Liver (tissue), 8 donors: ENCODE measurements at regions not wholly inside any gene's neighbourhood (a gene's known extent, or its start where the extent isn't known, plus 50 kb on each side); places are given as distances from the start of the nearest gene placed in this dataset.

ENCODE experiments used
- DNase-seq: peaks from one replicate; pipeline ENCODE4 v3.0.0-alpha.2; 2017; ENCODE audit warnings: low spot score
- H3K27ac ChIP-seq, 2 donors: one replicate each; pipeline ENCODE4 v1.7.0; 2013; ENCODE audit warnings: inconsistent platforms in 2 of 2, low read length in 2 of 2, control low read depth in 1 of 2, low read depth in 1 of 2, mild to moderate bottlenecking in 1 of 2
- H3K27me3 ChIP-seq, 4 donors: one replicate each; pipeline versions ENCODE4 v1.6.1 to v1.7.0; 2013; ENCODE audit warnings: low read length in 3 of 4, inconsistent platforms in 1 of 4, mild to moderate bottlenecking in 1 of 4, moderate library complexity in 1 of 4; ENCODE audit not compliant: control insufficient read depth in 4 of 4, insufficient read depth in 4 of 4
- H3K36me3 ChIP-seq, 4 donors: one replicate each; pipeline versions ENCODE4 v1.6.1 to v1.7.0; 2013; ENCODE audit warnings: low read length in 3 of 4, mild to moderate bottlenecking in 3 of 4, low read depth in 1 of 4, moderate library complexity in 1 of 4; ENCODE audit not compliant: control insufficient read depth in 4 of 4, insufficient read depth in 3 of 4
- H3K4me1 ChIP-seq, 4 donors: one replicate each; pipeline versions ENCODE4 v1.6.1 to v1.7.0; 2013; ENCODE audit warnings: low read length in 3 of 4, mild to moderate bottlenecking in 3 of 4, moderate library complexity in 1 of 4; ENCODE audit not compliant: control insufficient read depth in 4 of 4, insufficient read depth in 4 of 4
- H3K4me3 ChIP-seq, 3 donors: one replicate each; pipeline versions ENCODE4 v1.6.1 to v1.7.0; 2013; ENCODE audit warnings: low read length in 3 of 3, control low read depth in 1 of 3, low read depth in 1 of 3, mild to moderate bottlenecking in 1 of 3
- H3K9ac ChIP-seq, 2 donors: one replicate each; pipeline ENCODE4 v1.7.0; 2013; ENCODE audit warnings: low read length in 2 of 2, mild to moderate bottlenecking in 2 of 2, moderate library complexity in 2 of 2, control low read depth in 1 of 2, low read depth in 1 of 2
- H3K9me3 ChIP-seq, 4 donors: one replicate each; pipeline versions ENCODE4 v1.6.1 to v1.7.0; 2013; ENCODE audit warnings: low read length in 3 of 4; ENCODE audit not compliant: control insufficient read depth in 4 of 4
- ATF3 ChIP-seq: IDR thresholded peaks from 2 replicates; pipeline ENCODE4 v1.6.1; 2016; ENCODE audit warnings: antibody characterized with exemption
- CTCF ChIP-seq: fragments of 150-350 bp; IDR thresholded peaks from 2 replicates; pipeline ENCODE4 v1.5.1; 2017; ENCODE audit warnings: improper control_type of control experiment, low read depth, low read length; ENCODE audit not compliant: missing input control
- EGR1 ChIP-seq, 2 donors: IDR thresholded peaks; 2 replicates each; pipeline ENCODE4 v1.6.1; 2016 to 2018; ENCODE audit warnings: antibody characterized with exemption in 2 of 2, low read depth in 2 of 2
- FOXA1 ChIP-seq: IDR thresholded peaks from 2 replicates; pipeline ENCODE4 v1.6.1; 2016; ENCODE audit warnings: antibody characterized with exemption
- FOXA2 ChIP-seq: IDR thresholded peaks from 2 replicates; pipeline ENCODE4 v1.6.1; 2016; ENCODE audit warnings: antibody characterized with exemption
- GABPA ChIP-seq, 2 donors: IDR thresholded peaks in 1 of 2; conservative IDR thresholded peaks in 1 of 2; 2 replicates each; pipeline ENCODE4 v1.6.1; 2016; ENCODE audit warnings: antibody characterized with exemption in 2 of 2, mild to moderate bottlenecking in 1 of 2, moderate library complexity in 1 of 2
- HNF4A ChIP-seq, 2 donors: conservative IDR thresholded peaks; 2 replicates each; pipeline ENCODE4 v1.6.1; 2016; ENCODE audit warnings: antibody characterized with exemption in 2 of 2, mild to moderate bottlenecking in 2 of 2
- HNF4G ChIP-seq: IDR thresholded peaks from 2 replicates; pipeline ENCODE4 v1.6.1; 2016; ENCODE audit warnings: antibody characterized with exemption
- JUND ChIP-seq, 2 donors: IDR thresholded peaks; 2 replicates each; pipeline ENCODE4 v1.6.1; 2016; ENCODE audit warnings: antibody characterized with exemption in 2 of 2
- MAX ChIP-seq: IDR thresholded peaks from 2 replicates; pipeline ENCODE4 v1.6.1; 2016; ENCODE audit warnings: antibody characterized with exemption
- RAD21 ChIP-seq, 2 donors: IDR thresholded peaks; 2 replicates each; pipeline ENCODE4 v1.6.1; 2016; ENCODE audit warnings: antibody characterized with exemption in 2 of 2, mild to moderate bottlenecking in 2 of 2
- REST ChIP-seq: IDR thresholded peaks from 2 replicates; pipeline ENCODE4 v1.6.1; 2016; ENCODE audit warnings: antibody characterized with exemption, mild to moderate bottlenecking
- RXRA ChIP-seq, 2 donors: IDR thresholded peaks; 2 replicates each; pipeline ENCODE4 v1.6.1; 2017 to 2018; ENCODE audit warnings: antibody characterized with exemption in 2 of 2, mild to moderate bottlenecking in 1 of 2
- SP1 ChIP-seq: IDR thresholded peaks from 2 replicates; pipeline ENCODE4 v1.6.1; 2018; ENCODE audit warnings: antibody characterized with exemption, mild to moderate bottlenecking
- TAF1 ChIP-seq: conservative IDR thresholded peaks from 2 replicates; pipeline ENCODE4 v1.6.1; 2016; ENCODE audit warnings: antibody characterized with exemption, mild to moderate bottlenecking
- ZBTB33 ChIP-seq: IDR thresholded peaks from 2 replicates; pipeline ENCODE4 v1.6.1; 2016; ENCODE audit warnings: antibody characterized with exemption
- WGBS: extraction: QIAGEN DNeasy Blood & Tissue Kit; methylation state at CpG from one replicate; pipeline ENCODE4 v1.1.7; 2013; 5-methylcytosine and 5-hydroxymethylcytosine counted together
- donor health status: healthy.
- donor health status: healthy.
- donor health status: healthy.
- donor health status: healthy.
- donor health status: healthy.

GRCh38 chr1:226470921-226471866, 63.3 kb upstream of the PARP1 start:
- Histone ChIP-seq H3K27ac (no peak overlapping the region), H3K4me1 (no peaks in the 10 kb centered on the region), H3K9me3 (no peaks in the 10 kb centered on the region), H3K9ac (no peak overlapping the region), H3K27me3 (no peaks in the 10 kb centered on the region), H3K4me3 (no peak overlapping the region), H3K36me3 (no peaks in the 10 kb centered on the region)
- WGBS: 92% methylated on average over 12 of the region's 12 CpGs
- no peak for DNase-seq
- TF ChIP-seq SP1: no peak

GRCh38 chr1:226473325-226473724, 65.4 kb upstream of the PARP1 start:
- Histone ChIP-seq H3K27me3 (no peaks in the 10 kb centered on the region), H3K9ac (no peak overlapping the region), H3K4me1 (no peaks in the 10 kb centered on the region), H3K4me3 (no peak overlapping the region), H3K27ac (no peak overlapping the region), H3K9me3 (no peaks in the 10 kb centered on the region), H3K36me3 (no peaks in the 10 kb centered on the region)
- 94% methylated on average over 5 of the region's 5 CpGs for WGBS
- TF ChIP-seq FOXA2: no peak
- TF ChIP-seq RXRA (IDR thresholded peaks at IDR 0.05): no peak
- no peak for TF ChIP-seq SP1
- no peak for TF ChIP-seq HNF4G
- TF ChIP-seq HNF4A (conservative IDR thresholded peaks at IDR 0.05): no peak
- TF ChIP-seq FOXA1: no peak
- no peak for TF ChIP-seq ZBTB33
- no peak for TF ChIP-seq ATF3
- no peak for TF ChIP-seq EGR1 (IDR thresholded peaks at IDR 0.05; ENCODE audit: low read depth in 2 of 2)
- no peak for TF ChIP-seq GABPA (IDR thresholded peaks at IDR 0.05 in 1 of 2, conservative IDR thresholded peaks at IDR 0.05 in 1 of 2)
- TF ChIP-seq TAF1: no peak
- TF ChIP-seq RAD21 (IDR thresholded peaks at IDR 0.05): no peak
- TF ChIP-seq REST: no peak
- TF ChIP-seq CTCF: no peak
- TF ChIP-seq MAX: no peak
- TF ChIP-seq JUND (IDR thresholded peaks at IDR 0.05): no peak
- DNase-seq: no peak
